ENCODE measurements at regions not wholly inside any gene's neighbourhood (a gene's known extent, or its start where the extent isn't known, plus 50 kb on each side); places are given as distances from the start of the nearest gene placed in this dataset.

DNA sequence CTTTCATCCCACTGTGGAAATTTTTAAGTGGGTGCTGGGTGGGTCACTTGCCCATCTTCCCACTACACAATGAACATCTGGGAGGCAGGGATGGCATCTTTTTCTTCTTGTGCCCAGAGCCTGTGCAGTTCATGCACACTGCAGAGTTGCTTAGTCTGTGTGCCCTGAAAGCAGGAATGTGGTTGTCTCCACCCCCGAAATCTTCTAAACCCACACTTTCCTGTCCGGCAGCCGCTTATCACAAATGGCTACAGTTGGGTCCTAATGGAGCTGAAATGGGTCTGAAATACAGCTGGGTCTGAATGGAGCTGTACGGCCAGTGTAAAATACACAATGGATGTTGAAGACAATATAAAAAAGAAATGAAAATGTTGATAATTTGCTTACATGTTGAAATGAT is 112.1 kb upstream of the PMEPA1 start:
- H3F3A ChIP-seq (ENCODE audit: insufficient read depth) = no peaks in the 10 kb centered on the region
- no peak overlapping the region for H3K4me2 ChIP-seq (ENCODE audit: low read depth, low read length, poor library complexity, severe bottlenecking)
- no peaks in the 10 kb centered on the region for H3K36me3 ChIP-seq (ENCODE audit: low read length)
- H3K27ac ChIP-seq (ENCODE audit: low read depth, low read length) = no peak overlapping the region
- H3K4me3 ChIP-seq (ENCODE audit: insufficient read depth, low read length, poor library complexity, severe bottlenecking) = no peak overlapping the region
- H3K27me3 ChIP-seq (ENCODE audit: low read length) = no peaks in the 10 kb centered on the region
- TF ChIP-seq, protein P1, sequence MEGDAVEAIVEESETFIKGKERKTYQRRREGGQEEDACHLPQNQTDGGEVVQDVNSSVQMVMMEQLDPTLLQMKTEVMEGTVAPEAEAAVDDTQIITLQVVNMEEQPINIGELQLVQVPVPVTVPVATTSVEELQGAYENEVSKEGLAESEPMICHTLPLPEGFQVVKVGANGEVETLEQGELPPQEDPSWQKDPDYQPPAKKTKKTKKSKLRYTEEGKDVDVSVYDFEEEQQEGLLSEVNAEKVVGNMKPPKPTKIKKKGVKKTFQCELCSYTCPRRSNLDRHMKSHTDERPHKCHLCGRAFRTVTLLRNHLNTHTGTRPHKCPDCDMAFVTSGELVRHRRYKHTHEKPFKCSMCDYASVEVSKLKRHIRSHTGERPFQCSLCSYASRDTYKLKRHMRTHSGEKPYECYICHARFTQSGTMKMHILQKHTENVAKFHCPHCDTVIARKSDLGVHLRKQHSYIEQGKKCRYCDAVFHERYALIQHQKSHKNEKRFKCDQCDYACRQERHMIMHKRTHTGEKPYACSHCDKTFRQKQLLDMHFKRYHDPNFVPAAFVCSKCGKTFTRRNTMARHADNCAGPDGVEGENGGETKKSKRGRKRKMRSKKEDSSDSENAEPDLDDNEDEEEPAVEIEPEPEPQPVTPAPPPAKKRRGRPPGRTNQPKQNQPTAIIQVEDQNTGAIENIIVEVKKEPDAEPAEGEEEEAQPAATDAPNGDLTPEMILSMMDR (IDR thresholded peaks at IDR 0.05; ENCODE audit: insufficient read depth, low read length, poor library complexity, severe bottlenecking) = no peak
- TF ChIP-seq EZH2phosphoT487 (conservative IDR thresholded peaks at IDR 0.05; ENCODE audit: low read length) = no peak
- no peak overlapping the region for H3K9ac ChIP-seq (ENCODE audit: low read length)
- no peak overlapping the region for H2AFZ ChIP-seq (ENCODE audit: low read depth, low read length, severe bottlenecking)
- H3K9me2 ChIP-seq (replicated peaks; ENCODE audit: insufficient read depth, low read length) = no peaks in the 10 kb centered on the region
- H4K20me1 ChIP-seq (ENCODE audit: low read depth, low read length) = no peaks in the 10 kb centered on the region
- no peaks in the 10 kb centered on the region for H3K9me3 ChIP-seq (ENCODE audit: insufficient read depth, low read length)
- H3K79me2 ChIP-seq (ENCODE audit: insufficient read depth, low read length) = no peaks in the 10 kb centered on the region

DNA sequence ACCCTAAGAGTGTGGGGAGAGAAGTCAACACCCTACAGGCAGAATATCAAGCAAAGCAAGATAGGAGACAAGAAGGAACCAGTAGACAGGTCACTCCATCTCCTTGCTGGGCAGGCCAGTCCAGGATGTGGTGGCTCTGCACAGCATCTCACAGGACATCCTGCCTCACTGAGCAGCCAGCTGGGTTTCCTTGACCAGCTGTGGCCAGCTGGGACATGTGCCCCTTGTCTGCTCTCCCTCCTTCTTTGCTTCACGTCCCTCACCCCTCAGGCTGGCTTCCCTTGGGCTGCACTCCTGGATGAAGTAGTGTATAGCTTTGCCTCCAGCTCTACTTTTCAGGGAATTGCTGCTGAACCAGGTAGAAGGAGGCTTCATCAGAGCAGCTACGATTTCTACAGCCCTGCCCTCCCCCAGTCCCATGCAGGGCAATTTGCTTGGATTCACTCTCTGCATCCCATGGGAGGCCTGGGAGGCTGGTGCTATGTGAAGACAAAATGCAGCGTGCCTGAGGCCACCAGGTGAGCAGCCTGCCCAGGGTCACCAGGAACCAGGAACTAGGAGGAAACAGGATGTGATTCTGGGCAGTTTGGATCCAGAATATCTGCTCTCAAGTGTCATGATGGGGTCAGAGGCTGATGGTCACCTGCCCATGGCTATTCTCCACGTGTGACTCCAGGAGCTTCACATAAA is 110.0 kb upstream of the PMEPA1 start:
- TF ChIP-seq EZH2phosphoT487 (conservative IDR thresholded peaks at IDR 0.05; ENCODE audit: low read length) = no peak
- TF ChIP-seq, protein P1 (IDR thresholded peaks at IDR 0.05; ENCODE audit: insufficient read depth, low read length, poor library complexity, severe bottlenecking) = no peak
- H4K20me1 ChIP-seq (ENCODE audit: low read depth, low read length) = no peaks in the 10 kb centered on the region
- H3K4me3 ChIP-seq (ENCODE audit: insufficient read depth, low read length, poor library complexity, severe bottlenecking) = no peak overlapping the region
- no peaks in the 10 kb centered on the region for H3F3A ChIP-seq (ENCODE audit: insufficient read depth)
- no peaks in the 10 kb centered on the region for H3K79me2 ChIP-seq (ENCODE audit: insufficient read depth, low read length)
- no peaks in the 10 kb centered on the region for H3K9me3 ChIP-seq (ENCODE audit: insufficient read depth, low read length)
- no peaks in the 10 kb centered on the region for H3K36me3 ChIP-seq (ENCODE audit: low read length)
- no peak overlapping the region for H3K4me2 ChIP-seq (ENCODE audit: low read depth, low read length, poor library complexity, severe bottlenecking)
- H3K27ac ChIP-seq (ENCODE audit: low read depth, low read length) = no peak overlapping the region
- no peaks in the 10 kb centered on the region for H3K27me3 ChIP-seq (ENCODE audit: low read length)
- H2AFZ ChIP-seq (ENCODE audit: low read depth, low read length, severe bottlenecking) = no peak overlapping the region
- no peaks in the 10 kb centered on the region for H3K9me2 ChIP-seq (replicated peaks; ENCODE audit: insufficient read depth, low read length)
- no peak overlapping the region for H3K9ac ChIP-seq (ENCODE audit: low read length)

DNA sequence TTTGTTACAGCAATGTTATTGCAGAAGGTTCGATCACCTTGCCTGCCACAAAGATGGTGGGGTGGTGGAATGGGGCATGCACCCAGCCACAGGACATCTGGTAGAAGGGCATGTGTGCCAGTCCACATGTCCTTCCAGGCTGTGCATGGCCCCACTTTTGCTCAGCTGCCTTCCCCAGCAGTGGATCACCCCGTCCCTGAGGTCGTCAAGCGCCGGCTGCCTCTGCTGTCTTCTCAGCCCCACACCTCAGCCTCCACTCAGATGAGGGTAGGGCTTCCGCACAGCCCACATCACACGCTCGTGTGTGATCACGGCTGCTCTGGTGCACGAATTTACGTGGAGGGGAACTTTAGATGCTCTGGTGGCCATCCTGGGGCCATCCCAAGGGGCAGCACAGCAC is 109.5 kb upstream of the PMEPA1 start:
- no peak overlapping the region for H3K9ac ChIP-seq (ENCODE audit: low read length)
- no peak overlapping the region for H2AFZ ChIP-seq (ENCODE audit: low read depth, low read length, severe bottlenecking)
- TF ChIP-seq EZH2phosphoT487 (conservative IDR thresholded peaks at IDR 0.05; ENCODE audit: low read length) = no peak
- TF ChIP-seq, protein P1 (IDR thresholded peaks at IDR 0.05; ENCODE audit: insufficient read depth, low read length, poor library complexity, severe bottlenecking) = no peak
- no peak overlapping the region for H3K4me2 ChIP-seq (ENCODE audit: low read depth, low read length, poor library complexity, severe bottlenecking)
- H3K27me3 ChIP-seq (ENCODE audit: low read length) = no peaks in the 10 kb centered on the region
- no peak overlapping the region for H3K4me3 ChIP-seq (ENCODE audit: insufficient read depth, low read length, poor library complexity, severe bottlenecking)
- H3K9me2 ChIP-seq (replicated peaks; ENCODE audit: insufficient read depth, low read length) = no peaks in the 10 kb centered on the region
- H3F3A ChIP-seq (ENCODE audit: insufficient read depth) = no peaks in the 10 kb centered on the region
- H4K20me1 ChIP-seq (ENCODE audit: low read depth, low read length) = no peaks in the 10 kb centered on the region
- no peaks in the 10 kb centered on the region for H3K9me3 ChIP-seq (ENCODE audit: insufficient read depth, low read length)
- H3K79me2 ChIP-seq (ENCODE audit: insufficient read depth, low read length) = no peaks in the 10 kb centered on the region
- no peak overlapping the region for H3K27ac ChIP-seq (ENCODE audit: low read depth, low read length)
- no peaks in the 10 kb centered on the region for H3K36me3 ChIP-seq (ENCODE audit: low read length)
